ENCODE measurements at regions not wholly inside any gene's neighbourhood (a gene's known extent, or its start where the extent isn't known, plus 50 kb on each side); places are given as distances from the start of the nearest gene placed in this dataset.

GRCh38 chr2:236730393-236730792, 160.8 kb downstream of the ACKR3 start:
- Histone ChIP-seq H2BK5ac (ENCODE audit: low read depth, low read length) (no peak overlapping the region), H2AK5ac (ENCODE audit: low read depth, low read length) (no peak overlapping the region), H3K27ac (ENCODE audit: low read depth, low read length) (no peak overlapping the region), H3K4ac (replicated peaks; ENCODE audit: insufficient read length, low read depth, low read length) (no peak overlapping the region), H4K5ac (ENCODE audit: insufficient read length, low read depth, low read length) (no peak overlapping the region), H4K91ac (replicated peaks; ENCODE audit: insufficient read length, low read length) (no peak overlapping the region), H2AFZ (ENCODE audit: low read length) (no peak overlapping the region), H3K36me3 (ENCODE audit: control insufficient read depth in 2 of 4, insufficient read depth in 4 of 4, low read length in 3 of 4) (no peaks in the 10 kb centered on the region), H3K79me1 (ENCODE audit: low read depth, low read length) (no peaks in the 10 kb centered on the region), H4K8ac (ENCODE audit: extremely low read depth, insufficient read depth, low read length) (no peak overlapping the region), H3K18ac (ENCODE audit: extremely low read depth, low read length) (no peak overlapping the region), H3K27me3 (replicated peaks in 1 of 4; ENCODE audit: control insufficient read depth in 3 of 4, extremely low read depth in 1 of 4, insufficient read depth in 3 of 4, low read length in 3 of 4) (no peaks in the 10 kb centered on the region), H3K23me2 (ENCODE audit: low read depth, low read length) (no peaks in the 10 kb centered on the region), H4K20me1 (replicated peaks in 1 of 2; ENCODE audit: control insufficient read depth in 1 of 2, insufficient read depth in 2 of 2, low read length in 2 of 2) (no peaks in the 10 kb centered on the region), H2BK120ac (replicated peaks; ENCODE audit: low read depth, low read length) (no peak overlapping the region), H3K9ac (replicated peaks in 1 of 4; ENCODE audit: extremely low read depth in 1 of 4, low read depth in 3 of 4, low read length in 3 of 4) (no peak overlapping the region), H3K79me2 (ENCODE audit: control insufficient read depth in 1 of 2, insufficient read depth in 2 of 2, low read length in 2 of 2) (no peaks in the 10 kb centered on the region), H3K23ac (ENCODE audit: insufficient read length) (no peak overlapping the region), H2BK12ac (ENCODE audit: low read depth, low read length) (no peak overlapping the region), H2BK20ac (ENCODE audit: low read length) (no peak overlapping the region), H3K4me3 (ENCODE audit: extremely low read depth in 1 of 4, insufficient read depth in 2 of 4, low read depth in 3 of 4, low read length in 4 of 4) (no peak overlapping the region), H3K14ac (ENCODE audit: insufficient read length) (no peak overlapping the region), H3K56ac (replicated peaks; ENCODE audit: insufficient read length, low read depth, low read length) (no peak overlapping the region), H3K4me1 (replicated peaks in 1 of 4; ENCODE audit: control insufficient read depth in 3 of 4, insufficient read depth in 4 of 4, low read length in 3 of 4) (no peaks in the 10 kb centered on the region), H3K4me2 (ENCODE audit: insufficient read depth in 1 of 2, low read depth in 2 of 2, low read length in 2 of 2) (no peak overlapping the region), H2BK15ac (ENCODE audit: low read length) (no peak overlapping the region), H3K9me3 (ENCODE audit: insufficient read depth in 2 of 2, low read depth in 1 of 2, low read length in 1 of 2) (no peaks in the 10 kb centered on the region)
- TF ChIP-seq SAP30 (IDR thresholded peaks at IDR 0.05; ENCODE audit: insufficient read depth, insufficient replicate concordance, low read length) (no peak), FOSL1 (IDR thresholded peaks at IDR 0.05; ENCODE audit: insufficient read depth, low read depth, low read length) (no peak), POLR2A (IDR thresholded peaks at IDR 0.05; ENCODE audit: control extremely low read depth in 1 of 2, low read depth in 2 of 2, low read length in 2 of 2) (no peak), RAD21 (IDR thresholded peaks at IDR 0.05 in 1 of 2, conservative IDR thresholded peaks at IDR 0.05 in 1 of 2; ENCODE audit: low read depth in 2 of 2, low read length in 2 of 2) (no peak), TCF12 (IDR thresholded peaks at IDR 0.05; ENCODE audit: low read depth, low read length) (no peak), CBX8 (IDR thresholded peaks at IDR 0.05; ENCODE audit: borderline replicate concordance, low read depth, low read length) (no peak), TAF1 (IDR thresholded peaks at IDR 0.05; ENCODE audit: low read depth, low read length) (no peak), MAFK (IDR thresholded peaks at IDR 0.05; ENCODE audit: low read depth, low read length) (no peak)
- no peak for DNase-seq (ENCODE audit: low read depth in 1 of 2, low spot score in 2 of 2)
- ChIA-PET CTCF (ENCODE audit: partially characterized antibody) (no interaction called here), POLR2A (ENCODE audit: partially characterized antibody) (no interaction called here)
- 85% methylated on average over 10 of the region's 10 CpGs; no CpG with 5 or more reads in 1 of the 2 experiments for WGBS, 2 experiments (ENCODE audit: extremely low coverage in 1 of 2, insufficient coverage in 1 of 2, insufficient read length in 1 of 2, insufficient replicate concordance in 2 of 2, low coverage in 1 of 2, low lambda C conversion rate in 2 of 2, missing lambda C conversion rate in 1 of 2)
- no peak for FAIRE-seq

Measured in H1 (cell line).